GM23338 (cell line): ENCODE measurements at regions not wholly inside any gene's neighbourhood (a gene's known extent, or its start where the extent isn't known, plus 50 kb on each side); places are given as distances from the start of the nearest gene placed in this dataset.

ENCODE experiments used
- ATAC-seq: fragments of 200-7000 bp; cut with Tn5 transposase; 3 replicates; pipeline ENCODE4 v1.9.1; 2020
- DNase-seq: peaks from one replicate; pipeline ENCODE4 v3.0.0-alpha.2; 2015; ENCODE audit warnings: low spot score
- H2AFZ ChIP-seq: fragments of 200-600 bp; sonication (generic); 2 replicates; pipeline ENCODE4 v1.8.0; 2016; ENCODE audit warnings: antibody characterized with exemption, mild to moderate bottlenecking, moderate library complexity
- H3F3A ChIP-seq: fragments of 200-600 bp; sonication (generic); replicated peaks from 2 replicates; pipeline ENCODE4 v1.8.0; 2017; ENCODE audit warnings: antibody characterized with exemption, mixed run types, low read depth
- H3K27ac ChIP-seq: fragments of 200-600 bp; sonication (generic); 2 replicates; pipeline ENCODE4 v1.6.1; 2016; ENCODE audit warnings: low read depth
- H3K27me3 ChIP-seq: fragments of 200-600 bp; sonication (generic); 2 replicates; pipeline ENCODE4 v1.8.0; 2016; ENCODE audit warnings: mild to moderate bottlenecking, mixed run types, moderate library complexity; ENCODE audit not compliant: insufficient read depth
- H3K36me3 ChIP-seq: fragments of 200-600 bp; sonication (generic); 2 replicates; pipeline ENCODE4 v1.8.0; 2016; ENCODE audit warnings: mild to moderate bottlenecking; ENCODE audit not compliant: insufficient read depth
- H3K4me1 ChIP-seq: fragments of 200-600 bp; sonication (generic); 2 replicates; pipeline ENCODE4 v1.8.0; 2016; ENCODE audit warnings: mild to moderate bottlenecking, moderate library complexity; ENCODE audit not compliant: insufficient read depth
- H3K4me2 ChIP-seq: fragments of 200-600 bp; sonication (generic); 2 replicates; pipeline ENCODE4 v1.7.1; 2017; ENCODE audit warnings: mixed run types
- H3K4me3 ChIP-seq: fragments of 200-600 bp; sonication (generic); 2 replicates; pipeline ENCODE4 v1.6.1; 2016; ENCODE audit warnings: mixed run types
- H3K79me2 ChIP-seq: fragments of 200-600 bp; sonication (generic); replicated peaks from 2 replicates; pipeline ENCODE4 v1.8.0; 2017; ENCODE audit warnings: mild to moderate bottlenecking; ENCODE audit not compliant: insufficient read depth
- H3K9me2 ChIP-seq: fragments of 200-600 bp; sonication (generic); 2 replicates; pipeline ENCODE4 v1.8.0; 2017; ENCODE audit not compliant: insufficient read depth
- H4K20me1 ChIP-seq: fragments of 200-600 bp; sonication (generic); replicated peaks from 2 replicates; pipeline ENCODE4 v1.8.0; 2017; ENCODE audit warnings: mild to moderate bottlenecking; ENCODE audit not compliant: insufficient read depth
- H3K27ac Mint-ChIP-seq: 2 replicates; pipeline ENCODE4 v1.8.0; 2020; ENCODE audit warnings: inconsistent platforms, mild to moderate bottlenecking, moderate library complexity, mixed read lengths
- H3K27me3 Mint-ChIP-seq: 3 replicates; pipeline ENCODE4 v1.8.0; 2022; ENCODE audit warnings: low read depth, mild to moderate bottlenecking, moderate library complexity, mixed read lengths, inconsistent platforms; ENCODE audit not compliant: insufficient read depth, poor library complexity
- H3K36me3 Mint-ChIP-seq: 3 replicates; pipeline ENCODE4 v1.8.0; 2021; ENCODE audit warnings: low read depth, mild to moderate bottlenecking, inconsistent platforms, moderate library complexity, mixed read lengths
- H3K4me1 Mint-ChIP-seq: 3 replicates; pipeline ENCODE4 v1.8.0; 2020; ENCODE audit warnings: mild to moderate bottlenecking, inconsistent platforms, mixed read lengths
- H3K4me3 Mint-ChIP-seq: 3 replicates; pipeline ENCODE4 v1.8.0; 2021; ENCODE audit warnings: moderate library complexity, mild to moderate bottlenecking, inconsistent platforms, mixed read lengths
- H3K9me3 Mint-ChIP-seq: 3 replicates; pipeline ENCODE4 v1.8.0; 2020; ENCODE audit warnings: moderate library complexity, mild to moderate bottlenecking, inconsistent platforms, mixed read lengths
- CREB1 ChIP-seq: fragments of 250-450 bp; sonication (Bioruptor Pico); IDR thresholded peaks from 2 replicates; pipeline ENCODE4 v1.5.0; 2020; ENCODE audit warnings: low read depth, mild to moderate bottlenecking, moderate library complexity
- EZH2 ChIP-seq: fragments of 200-600 bp; sonication (generic); IDR thresholded peaks from one replicate; pipeline ENCODE4 v1.8.0; 2017; ENCODE audit warnings: antibody characterized with exemption, mild to moderate bottlenecking, low read depth; ENCODE audit not compliant: unreplicated experiment
- EZH2phosphoT487 ChIP-seq: fragments of 200-600 bp; sonication (generic); IDR thresholded peaks from one replicate; pipeline ENCODE4 v1.8.1; 2018; ENCODE audit warnings: antibody characterized with exemption; ENCODE audit not compliant: unreplicated experiment
- JUNB ChIP-seq: IDR thresholded peaks from one replicate; pipeline ENCODE4 v1.6.1; 2016; ENCODE audit warnings: antibody characterized with exemption; ENCODE audit not compliant: unreplicated experiment
- POLR2AphosphoS5 ChIP-seq: IDR thresholded peaks from 2 replicates; pipeline ENCODE4 v1.6.1; 2016; ENCODE audit warnings: antibody characterized with exemption, low read depth
- STAT1 ChIP-seq: IDR thresholded peaks from one replicate; pipeline ENCODE4 v1.6.1; 2016; ENCODE audit warnings: antibody characterized with exemption; ENCODE audit not compliant: unreplicated experiment
- ZNF331 ChIP-seq: fragments of 250-450 bp; sonication (Bioruptor Pico); IDR thresholded peaks from 2 replicates; pipeline ENCODE4 v1.5.0; 2020; ENCODE audit warnings: low read depth, mild to moderate bottlenecking, moderate library complexity
- TF ChIP-seq, protein P1 (sequence below), 2 experiments: fragments of 200-600 bp in 1 of 2; sonication (generic) in 1 of 2; conservative IDR thresholded peaks; 2 replicates each; pipeline versions ENCODE4 v1.5.1 to v1.6.1; 2016 to 2017; ENCODE audit warnings: antibody characterized with exemption in 2 of 2, low read depth in 2 of 2, mild to moderate bottlenecking in 2 of 2, moderate library complexity in 1 of 2
- TF ChIP-seq, protein P2 (sequence below): IDR thresholded peaks from 2 replicates; pipeline ENCODE4 v1.6.1; 2016; ENCODE audit warnings: antibody characterized with exemption
- TF ChIP-seq, protein P3 (sequence below): IDR thresholded peaks from one replicate; pipeline ENCODE4 v1.6.1; 2018; ENCODE audit warnings: antibody characterized with exemption; ENCODE audit not compliant: unreplicated experiment

DNA sequence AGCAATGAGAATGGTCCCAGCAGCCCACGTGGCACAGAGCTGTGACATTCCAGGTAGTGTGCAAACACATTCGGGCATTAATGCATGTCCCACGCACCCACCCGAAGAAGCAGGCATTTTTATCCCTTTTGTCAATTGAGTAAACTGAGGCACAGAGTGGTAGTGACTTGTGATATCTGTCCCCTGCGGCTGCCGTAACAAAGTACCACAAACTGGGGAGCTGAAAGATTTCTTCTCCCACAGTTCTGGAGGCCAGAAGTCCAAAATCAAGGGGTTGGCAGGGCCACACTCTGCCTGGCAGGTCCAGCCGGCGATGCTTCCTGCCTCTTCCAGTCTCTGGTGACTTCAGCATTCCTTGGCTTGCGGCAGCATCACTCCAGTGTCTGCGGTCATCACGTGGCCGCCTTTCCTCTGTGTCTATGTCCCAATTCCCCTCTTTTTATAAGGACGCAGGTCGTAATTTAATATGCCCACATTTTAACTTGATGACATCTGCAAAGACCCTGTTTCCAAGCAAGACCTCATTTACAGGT is 221.9 kb upstream of the GSE1 start:
- Histone ChIP-seq H3K4me3 (no peak overlapping the region), H2AFZ (no peak overlapping the region), H3K79me2 (no peaks in the 10 kb centered on the region), H3K27me3 (no peaks in the 10 kb centered on the region), H3K27ac (no peak overlapping the region), H3K4me2 (no peak overlapping the region), H3K9me2 (no peaks in the 10 kb centered on the region), H3K36me3 (no peaks in the 10 kb centered on the region), H4K20me1 (peaks cover 4% of the 10 kb centered on the region; the same call in 1 of the 2 replicates), H3K4me1 (peaks cover 9% of the 10 kb centered on the region; the same call in 1 of the 2 replicates), H3F3A (0 out of 2 replicates have a peak, but pooled peaks cover 2% of the 10 kb centered on the region)
- Mint-ChIP-seq H3K36me3 (no peaks in the 10 kb centered on the region; the same call in 2 of the 3 replicates), H3K9me3 (no peaks in the 10 kb centered on the region; the same call in 1 of the 3 replicates), H3K4me3 (no peak overlapping the region), H3K4me1 (peaks cover 21% of the 10 kb centered on the region), H3K27ac (no peak overlapping the region), H3K27me3 (peaks cover 14% of the 10 kb centered on the region)
- no peak for TF ChIP-seq EZH2
- no peak for TF ChIP-seq POLR2AphosphoS5
- no peak for TF ChIP-seq CREB1 (CRISPR knock-in tag)
- no peak for TF ChIP-seq ZNF331 (CRISPR knock-in tag)
- DNase-seq, result no peak
- ATAC-seq, result no peak

DNA sequence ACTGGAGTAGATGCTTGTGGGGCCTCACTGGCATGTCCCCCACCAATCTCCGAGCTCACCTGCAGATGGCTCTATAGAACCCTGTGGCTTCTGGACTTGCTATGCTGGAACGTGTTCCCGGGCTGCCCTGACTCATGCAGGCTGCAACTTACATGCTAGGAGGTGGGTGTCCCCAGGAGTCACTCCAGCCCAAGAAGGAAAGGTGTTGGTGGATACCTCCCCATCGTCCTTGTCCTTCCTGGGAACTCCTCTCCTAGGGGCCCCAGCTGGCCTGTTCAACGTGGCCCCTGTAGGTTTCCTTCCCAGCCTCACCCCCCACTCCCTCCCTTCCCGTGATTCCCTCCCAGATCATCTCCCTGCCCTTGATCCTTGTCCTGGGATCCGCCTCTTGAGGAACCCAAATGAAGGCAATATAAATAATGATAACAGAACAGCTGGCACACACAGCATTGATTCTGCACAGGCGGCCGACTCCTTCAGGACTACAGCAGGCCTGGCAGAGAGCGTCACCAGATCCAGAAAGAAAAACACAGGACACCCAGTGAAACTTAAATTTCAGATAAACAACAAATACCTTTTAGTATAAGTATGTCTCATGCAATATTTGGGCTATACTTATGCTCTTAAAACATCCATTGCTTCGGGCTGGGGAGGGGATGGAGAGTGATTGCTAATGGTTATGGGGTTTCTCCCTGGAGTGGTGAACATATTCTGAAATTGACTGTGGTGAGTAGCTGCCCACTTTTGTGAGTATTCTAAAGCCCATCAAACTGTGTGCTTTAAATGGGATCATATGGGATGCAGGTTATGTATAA is 221.1 kb upstream of the GSE1 start:
- H3K4me2 ChIP-seq, result no peak overlapping the region
- H3K4me3 ChIP-seq, result no peak overlapping the region
- H3K4me1 ChIP-seq, result peaks cover 16% of the 10 kb centered on the region; the same call in 1 of the 2 replicates
- Mint-ChIP-seq H3K36me3 (no peaks in the 10 kb centered on the region; the same call in 2 of the 3 replicates), H3K27ac (no peak overlapping the region), H3K4me1 (peaks cover 29% of the 10 kb centered on the region), H3K4me3 (no peak overlapping the region), H3K9me3 (no peaks in the 10 kb centered on the region; the same call in 1 of the 3 replicates), H3K27me3 (peaks cover 14% of the 10 kb centered on the region)
- peaks cover 4% of the 10 kb centered on the region; the same call in 1 of the 2 replicates for H4K20me1 ChIP-seq
- no peaks in the 10 kb centered on the region for H3K79me2 ChIP-seq
- TF ChIP-seq, protein P1, sequence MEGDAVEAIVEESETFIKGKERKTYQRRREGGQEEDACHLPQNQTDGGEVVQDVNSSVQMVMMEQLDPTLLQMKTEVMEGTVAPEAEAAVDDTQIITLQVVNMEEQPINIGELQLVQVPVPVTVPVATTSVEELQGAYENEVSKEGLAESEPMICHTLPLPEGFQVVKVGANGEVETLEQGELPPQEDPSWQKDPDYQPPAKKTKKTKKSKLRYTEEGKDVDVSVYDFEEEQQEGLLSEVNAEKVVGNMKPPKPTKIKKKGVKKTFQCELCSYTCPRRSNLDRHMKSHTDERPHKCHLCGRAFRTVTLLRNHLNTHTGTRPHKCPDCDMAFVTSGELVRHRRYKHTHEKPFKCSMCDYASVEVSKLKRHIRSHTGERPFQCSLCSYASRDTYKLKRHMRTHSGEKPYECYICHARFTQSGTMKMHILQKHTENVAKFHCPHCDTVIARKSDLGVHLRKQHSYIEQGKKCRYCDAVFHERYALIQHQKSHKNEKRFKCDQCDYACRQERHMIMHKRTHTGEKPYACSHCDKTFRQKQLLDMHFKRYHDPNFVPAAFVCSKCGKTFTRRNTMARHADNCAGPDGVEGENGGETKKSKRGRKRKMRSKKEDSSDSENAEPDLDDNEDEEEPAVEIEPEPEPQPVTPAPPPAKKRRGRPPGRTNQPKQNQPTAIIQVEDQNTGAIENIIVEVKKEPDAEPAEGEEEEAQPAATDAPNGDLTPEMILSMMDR (conservative IDR thresholded peaks at IDR 0.05; ENCODE audit: low read depth in 2 of 2), result no peak; a peak in 1 of 4 replicates
- TF ChIP-seq JUNB (no peak), EZH2phosphoT487 (no peak), STAT1 (no peak)
- TF ChIP-seq, protein P2, sequence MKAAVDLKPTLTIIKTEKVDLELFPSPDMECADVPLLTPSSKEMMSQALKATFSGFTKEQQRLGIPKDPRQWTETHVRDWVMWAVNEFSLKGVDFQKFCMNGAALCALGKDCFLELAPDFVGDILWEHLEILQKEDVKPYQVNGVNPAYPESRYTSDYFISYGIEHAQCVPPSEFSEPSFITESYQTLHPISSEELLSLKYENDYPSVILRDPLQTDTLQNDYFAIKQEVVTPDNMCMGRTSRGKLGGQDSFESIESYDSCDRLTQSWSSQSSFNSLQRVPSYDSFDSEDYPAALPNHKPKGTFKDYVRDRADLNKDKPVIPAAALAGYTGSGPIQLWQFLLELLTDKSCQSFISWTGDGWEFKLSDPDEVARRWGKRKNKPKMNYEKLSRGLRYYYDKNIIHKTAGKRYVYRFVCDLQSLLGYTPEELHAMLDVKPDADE, result no peak
- TF ChIP-seq, protein P3, sequence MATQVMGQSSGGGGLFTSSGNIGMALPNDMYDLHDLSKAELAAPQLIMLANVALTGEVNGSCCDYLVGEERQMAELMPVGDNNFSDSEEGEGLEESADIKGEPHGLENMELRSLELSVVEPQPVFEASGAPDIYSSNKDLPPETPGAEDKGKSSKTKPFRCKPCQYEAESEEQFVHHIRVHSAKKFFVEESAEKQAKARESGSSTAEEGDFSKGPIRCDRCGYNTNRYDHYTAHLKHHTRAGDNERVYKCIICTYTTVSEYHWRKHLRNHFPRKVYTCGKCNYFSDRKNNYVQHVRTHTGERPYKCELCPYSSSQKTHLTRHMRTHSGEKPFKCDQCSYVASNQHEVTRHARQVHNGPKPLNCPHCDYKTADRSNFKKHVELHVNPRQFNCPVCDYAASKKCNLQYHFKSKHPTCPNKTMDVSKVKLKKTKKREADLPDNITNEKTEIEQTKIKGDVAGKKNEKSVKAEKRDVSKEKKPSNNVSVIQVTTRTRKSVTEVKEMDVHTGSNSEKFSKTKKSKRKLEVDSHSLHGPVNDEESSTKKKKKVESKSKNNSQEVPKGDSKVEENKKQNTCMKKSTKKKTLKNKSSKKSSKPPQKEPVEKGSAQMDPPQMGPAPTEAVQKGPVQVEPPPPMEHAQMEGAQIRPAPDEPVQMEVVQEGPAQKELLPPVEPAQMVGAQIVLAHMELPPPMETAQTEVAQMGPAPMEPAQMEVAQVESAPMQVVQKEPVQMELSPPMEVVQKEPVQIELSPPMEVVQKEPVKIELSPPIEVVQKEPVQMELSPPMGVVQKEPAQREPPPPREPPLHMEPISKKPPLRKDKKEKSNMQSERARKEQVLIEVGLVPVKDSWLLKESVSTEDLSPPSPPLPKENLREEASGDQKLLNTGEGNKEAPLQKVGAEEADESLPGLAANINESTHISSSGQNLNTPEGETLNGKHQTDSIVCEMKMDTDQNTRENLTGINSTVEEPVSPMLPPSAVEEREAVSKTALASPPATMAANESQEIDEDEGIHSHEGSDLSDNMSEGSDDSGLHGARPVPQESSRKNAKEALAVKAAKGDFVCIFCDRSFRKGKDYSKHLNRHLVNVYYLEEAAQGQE, result no peak
- no peaks in the 10 kb centered on the region for H3K36me3 ChIP-seq
- 0 out of 2 replicates have a peak, but pooled peaks cover 2% of the 10 kb centered on the region for H3F3A ChIP-seq
- no peak overlapping the region for H2AFZ ChIP-seq
- no peak for DNase-seq
- no peaks in the 10 kb centered on the region for H3K27me3 ChIP-seq
- ATAC-seq, result no peak
- H3K9me2 ChIP-seq, result no peaks in the 10 kb centered on the region
- no peak overlapping the region for H3K27ac ChIP-seq
